ENCODE measurements at regions not wholly inside any gene's neighbourhood (a gene's known extent, or its start where the extent isn't known, plus 50 kb on each side); places are given as distances from the start of the nearest gene placed in this dataset.

- TF ChIP-seq EZH2 (IDR thresholded peaks at IDR 0.05; ENCODE audit: low read length) (no peak), CTCF (optimal IDR thresholded peaks at IDR 0.05 in 1 of 3, IDR thresholded peaks at IDR 0.05 in 1 of 3, conservative IDR thresholded peaks at IDR 0.05 in 1 of 3; ENCODE audit: extremely low read depth in 1 of 3, insufficient read depth in 2 of 3, low read length in 3 of 3) (no peak)
Observed at GRCh38 chrX:112235547-112235946, 153.0 kb upstream of the TRPC5 start.

Data from keratinocyte (primary cell).